ENCODE measurements at regions not wholly inside any gene's neighbourhood (a gene's known extent, or its start where the extent isn't known, plus 50 kb on each side); places are given as distances from the start of the nearest gene placed in this dataset.

DNA sequence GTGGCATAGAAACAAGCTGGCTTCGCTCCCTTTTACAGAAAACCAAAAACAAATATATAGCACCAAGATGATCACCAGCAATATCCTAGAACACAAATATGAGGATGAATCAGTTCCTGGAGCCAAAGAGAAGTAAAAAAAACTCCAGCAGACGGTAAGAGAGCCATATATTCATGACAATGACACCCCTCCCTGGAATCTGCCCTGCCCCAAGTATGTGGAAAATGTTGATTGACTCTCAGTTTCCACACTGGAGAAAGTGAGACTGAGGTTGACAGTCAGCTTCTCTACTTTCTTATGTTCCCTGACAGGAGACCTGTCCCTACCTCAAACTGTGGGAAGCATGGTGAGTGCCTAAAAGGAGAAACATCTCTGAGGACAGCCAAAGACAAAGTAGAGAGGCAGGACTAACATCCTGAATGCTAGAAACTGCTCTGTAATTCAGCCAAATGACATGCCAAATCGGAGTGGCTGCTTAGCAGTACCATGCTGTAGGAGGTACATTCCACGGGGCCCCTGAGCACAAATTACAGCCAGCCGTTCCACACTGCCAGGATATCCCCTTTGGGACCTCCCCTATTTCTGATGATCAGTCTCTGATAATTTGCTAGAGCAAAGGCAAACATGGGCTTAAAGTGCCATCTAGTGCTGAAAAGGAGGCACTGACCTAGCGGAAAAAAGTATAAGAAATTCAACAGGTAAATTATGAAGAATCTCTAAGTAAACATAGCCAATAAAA is 424.0 kb upstream of the RGMB start:
- no peak for DNase-seq (ENCODE audit: low spot score)
- Histone ChIP-seq H3K4me2 (no peak overlapping the region), H3K27ac (no peak overlapping the region), H3K4me1 (ENCODE audit: insufficient read depth) (no peaks in the 10 kb centered on the region), H3K27me3 (no peaks in the 10 kb centered on the region), H3K9me2 (replicated peaks; ENCODE audit: insufficient read depth) (no peaks in the 10 kb centered on the region), H2AFZ (no peak overlapping the region), H3K36me3 (replicated peaks; ENCODE audit: insufficient read depth, low read depth) (no peaks in the 10 kb centered on the region), H3K9me3 (ENCODE audit: low read depth) (peaks cover 11% of the 10 kb centered on the region), H4K20me1 (ENCODE audit: insufficient read depth, poor library complexity, severe bottlenecking) (no peaks in the 10 kb centered on the region), H3K4me3 (no peak overlapping the region), H3K79me2 (no peaks in the 10 kb centered on the region)
- 85% methylated on average over 6 of the region's 6 CpGs for WGBS (ENCODE audit: low lambda C conversion rate, missing lambda C conversion rate)
- TF ChIP-seq EZH2 (IDR thresholded peaks at IDR 0.05; ENCODE audit: borderline replicate concordance), result no peak
- TF ChIP-seq, protein P1, sequence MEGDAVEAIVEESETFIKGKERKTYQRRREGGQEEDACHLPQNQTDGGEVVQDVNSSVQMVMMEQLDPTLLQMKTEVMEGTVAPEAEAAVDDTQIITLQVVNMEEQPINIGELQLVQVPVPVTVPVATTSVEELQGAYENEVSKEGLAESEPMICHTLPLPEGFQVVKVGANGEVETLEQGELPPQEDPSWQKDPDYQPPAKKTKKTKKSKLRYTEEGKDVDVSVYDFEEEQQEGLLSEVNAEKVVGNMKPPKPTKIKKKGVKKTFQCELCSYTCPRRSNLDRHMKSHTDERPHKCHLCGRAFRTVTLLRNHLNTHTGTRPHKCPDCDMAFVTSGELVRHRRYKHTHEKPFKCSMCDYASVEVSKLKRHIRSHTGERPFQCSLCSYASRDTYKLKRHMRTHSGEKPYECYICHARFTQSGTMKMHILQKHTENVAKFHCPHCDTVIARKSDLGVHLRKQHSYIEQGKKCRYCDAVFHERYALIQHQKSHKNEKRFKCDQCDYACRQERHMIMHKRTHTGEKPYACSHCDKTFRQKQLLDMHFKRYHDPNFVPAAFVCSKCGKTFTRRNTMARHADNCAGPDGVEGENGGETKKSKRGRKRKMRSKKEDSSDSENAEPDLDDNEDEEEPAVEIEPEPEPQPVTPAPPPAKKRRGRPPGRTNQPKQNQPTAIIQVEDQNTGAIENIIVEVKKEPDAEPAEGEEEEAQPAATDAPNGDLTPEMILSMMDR (IDR thresholded peaks at IDR 0.05; ENCODE audit: poor library complexity), result peak; percentile 21

GRCh38 chr5:98349990-98350365 is 423.5 kb upstream of the RGMB start:
- Histone ChIP-seq H4K20me1 (ENCODE audit: insufficient read depth, poor library complexity, severe bottlenecking) (no peaks in the 10 kb centered on the region), H3K27ac (no peak overlapping the region), H3K79me2 (no peaks in the 10 kb centered on the region), H3K27me3 (no peaks in the 10 kb centered on the region), H3K4me3 (no peak overlapping the region), H3K4me2 (no peak overlapping the region), H2AFZ (no peak overlapping the region), H3K4me1 (ENCODE audit: insufficient read depth) (no peaks in the 10 kb centered on the region), H3K36me3 (replicated peaks; ENCODE audit: insufficient read depth, low read depth) (no peaks in the 10 kb centered on the region), H3K9me3 (ENCODE audit: low read depth) (peaks cover 11% of the 10 kb centered on the region), H3K9me2 (replicated peaks; ENCODE audit: insufficient read depth) (no peaks in the 10 kb centered on the region)
- WGBS (ENCODE audit: low lambda C conversion rate, missing lambda C conversion rate), result 96% methylated on average over 1 of the region's 1 CpG
- TF ChIP-seq, protein P1 (IDR thresholded peaks at IDR 0.05; ENCODE audit: poor library complexity), result no peak
- no peak for TF ChIP-seq EZH2 (IDR thresholded peaks at IDR 0.05; ENCODE audit: borderline replicate concordance)
- TF ChIP-seq EZH2phosphoT487 (IDR thresholded peaks at IDR 0.05; ENCODE audit: low read depth, severe bottlenecking, unreplicated experiment), result no peak
- no peak for DNase-seq (ENCODE audit: low spot score)

- no peaks in the 10 kb centered on the region for H3K27me3 ChIP-seq
- TF ChIP-seq EZH2 (IDR thresholded peaks at IDR 0.05; ENCODE audit: borderline replicate concordance) (no peak), EZH2phosphoT487 (IDR thresholded peaks at IDR 0.05; ENCODE audit: low read depth, severe bottlenecking, unreplicated experiment) (no peak)
- TF ChIP-seq, protein P1 (IDR thresholded peaks at IDR 0.05; ENCODE audit: poor library complexity), result no peak
- H3K9me3 ChIP-seq (ENCODE audit: low read depth), result peaks cover 11% of the 10 kb centered on the region
- no peaks in the 10 kb centered on the region for H3K36me3 ChIP-seq (replicated peaks; ENCODE audit: insufficient read depth, low read depth)
- no peak overlapping the region for H3K4me3 ChIP-seq
- no peak overlapping the region for H2AFZ ChIP-seq
- 86% methylated on average over 2 of the region's 2 CpGs for WGBS (ENCODE audit: low lambda C conversion rate, missing lambda C conversion rate)
- no peaks in the 10 kb centered on the region for H3K4me1 ChIP-seq (ENCODE audit: insufficient read depth)
- H4K20me1 ChIP-seq (ENCODE audit: insufficient read depth, poor library complexity, severe bottlenecking), result no peaks in the 10 kb centered on the region
- no peak for DNase-seq (ENCODE audit: low spot score)
- H3K27ac ChIP-seq, result no peak overlapping the region
- no peaks in the 10 kb centered on the region for H3K79me2 ChIP-seq
- H3K9me2 ChIP-seq (replicated peaks; ENCODE audit: insufficient read depth), result no peaks in the 10 kb centered on the region
- H3K4me2 ChIP-seq, result no peak overlapping the region
These were observed 418.5 kb upstream of the RGMB start for GRCh38 chr5:98354922-98355321.
